ENCODE measurements at regions not wholly inside any gene's neighbourhood (a gene's known extent, or its start where the extent isn't known, plus 50 kb on each side); places are given as distances from the start of the nearest gene placed in this dataset.

DNA sequence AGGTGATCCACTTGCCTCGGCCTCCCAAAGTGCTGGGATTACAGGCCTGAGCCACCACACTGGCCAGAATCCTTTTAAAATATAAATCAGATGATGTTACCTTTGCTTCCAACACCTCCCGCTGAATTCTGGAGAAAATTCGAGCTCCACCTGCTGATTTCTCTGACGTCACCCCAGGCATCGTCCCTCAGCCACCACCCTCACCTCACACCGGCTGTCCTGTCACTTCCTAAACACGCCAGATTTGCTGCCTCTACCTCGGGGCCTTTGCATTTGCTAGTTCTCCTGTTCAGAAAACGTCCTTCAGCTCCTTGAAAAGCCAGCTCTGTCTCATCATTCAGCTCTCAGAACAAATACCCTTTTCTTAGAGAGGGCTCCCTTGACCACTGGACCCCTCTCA lies 57.9 kb downstream of the FBXO2 start:
- TF ChIP-seq, protein P1, sequence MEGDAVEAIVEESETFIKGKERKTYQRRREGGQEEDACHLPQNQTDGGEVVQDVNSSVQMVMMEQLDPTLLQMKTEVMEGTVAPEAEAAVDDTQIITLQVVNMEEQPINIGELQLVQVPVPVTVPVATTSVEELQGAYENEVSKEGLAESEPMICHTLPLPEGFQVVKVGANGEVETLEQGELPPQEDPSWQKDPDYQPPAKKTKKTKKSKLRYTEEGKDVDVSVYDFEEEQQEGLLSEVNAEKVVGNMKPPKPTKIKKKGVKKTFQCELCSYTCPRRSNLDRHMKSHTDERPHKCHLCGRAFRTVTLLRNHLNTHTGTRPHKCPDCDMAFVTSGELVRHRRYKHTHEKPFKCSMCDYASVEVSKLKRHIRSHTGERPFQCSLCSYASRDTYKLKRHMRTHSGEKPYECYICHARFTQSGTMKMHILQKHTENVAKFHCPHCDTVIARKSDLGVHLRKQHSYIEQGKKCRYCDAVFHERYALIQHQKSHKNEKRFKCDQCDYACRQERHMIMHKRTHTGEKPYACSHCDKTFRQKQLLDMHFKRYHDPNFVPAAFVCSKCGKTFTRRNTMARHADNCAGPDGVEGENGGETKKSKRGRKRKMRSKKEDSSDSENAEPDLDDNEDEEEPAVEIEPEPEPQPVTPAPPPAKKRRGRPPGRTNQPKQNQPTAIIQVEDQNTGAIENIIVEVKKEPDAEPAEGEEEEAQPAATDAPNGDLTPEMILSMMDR (IDR thresholded peaks at IDR 0.05): no peak
- TF ChIP-seq POLR2A (IDR thresholded peaks at IDR 0.05): no peak
